A673 (cell line): ENCODE measurements at regions not wholly inside any gene's neighbourhood (a gene's known extent, or its start where the extent isn't known, plus 50 kb on each side); places are given as distances from the start of the nearest gene placed in this dataset.

Experiments used
- BruUV-seq: library from RNA; stranded (reverse); fragments of 400-500 nt; replicated peaks from 2 replicates; lab custom pipeline; 2021; lab: Mats Ljungman, UMichigan
- CTCF ChIA-PET: fragments of 300-600 bp; sonication (Branson Sonifier 250); formaldehyde crosslinking; loops from one replicate; lab custom pipeline; 2022; ENCODE audit warnings: antibody characterized with exemption; lab: Charles Lee
- POLR2A ChIA-PET: fragments of 300-600 bp; sonication (Branson Sonifier 250); formaldehyde crosslinking; loops from one replicate; lab custom pipeline; 2022; ENCODE audit warnings: antibody characterized with exemption; ENCODE audit not compliant: low non-redundant PET; lab: Charles Lee
- DNase-seq: peaks from one replicate; pipeline ENCODE4 v3.0.0-alpha.2; 2015; ENCODE audit warnings: low spot score
- H3K27ac ChIP-seq: fragments of 200-600 bp; sonication (generic); 2 replicates; pipeline ENCODE4 v1.5.1; 2016; ENCODE audit warnings: mixed run types, low read depth, mild to moderate bottlenecking, mixed read lengths, antibody characterized with exemption, low read length; ENCODE audit not compliant: poor library complexity, severe bottlenecking
- H3K27me3 ChIP-seq: fragments of 200-600 bp; sonication (generic); replicated peaks from 2 replicates; pipeline ENCODE4 v1.6.1; 2017; ENCODE audit warnings: mixed run types, low read depth, mild to moderate bottlenecking, mixed read lengths, antibody characterized with exemption, low read length; ENCODE audit not compliant: insufficient read depth, poor library complexity
- H3K36me3 ChIP-seq: fragments of 200-600 bp; sonication (generic); 2 replicates; pipeline ENCODE4 v1.6.1; 2016; ENCODE audit warnings: mixed run types, mild to moderate bottlenecking, mixed read lengths, antibody characterized with exemption, low read length; ENCODE audit not compliant: insufficient read depth, poor library complexity, severe bottlenecking
- H3K4me1 ChIP-seq: fragments of 200-600 bp; sonication (generic); 2 replicates; pipeline ENCODE4 v1.6.1; 2017; ENCODE audit warnings: mixed run types, mild to moderate bottlenecking, mixed read lengths, antibody characterized with exemption, low read length; ENCODE audit not compliant: insufficient read depth, poor library complexity, severe bottlenecking
- H3K4me3 ChIP-seq: fragments of 200-600 bp; sonication (generic); 2 replicates; pipeline ENCODE4 v1.5.1; 2016; ENCODE audit warnings: low read depth, mixed run types, mild to moderate bottlenecking, mixed read lengths, low read length; ENCODE audit not compliant: poor library complexity, severe bottlenecking
- H3K9me3 ChIP-seq: fragments of 200-600 bp; sonication (generic); 2 replicates; pipeline ENCODE4 v1.6.1; 2016; ENCODE audit warnings: mixed run types, low read depth, mild to moderate bottlenecking, mixed read lengths, antibody characterized with exemption, low read length; ENCODE audit not compliant: poor library complexity, severe bottlenecking
- CTCF ChIP-seq: fragments of 300-800, 200-600 bp; sonication (generic); conservative IDR thresholded peaks from 2 replicates; pipeline ENCODE4 v1.5.1; 2017; ENCODE audit warnings: low read depth, mild to moderate bottlenecking, antibody characterized with exemption, low read length, moderate library complexity, mixed read lengths
- EZH2 ChIP-seq: fragments of 200-600 bp; sonication (generic); IDR thresholded peaks from 2 replicates; pipeline ENCODE4 v1.6.1; 2017; ENCODE audit warnings: borderline replicate concordance, low read depth, mild to moderate bottlenecking, mixed read lengths, antibody characterized with exemption, low read length; ENCODE audit not compliant: poor library complexity, severe bottlenecking
- intact Hi-C: fragments of 100-400 bp; cut with micrococcal nuclease; formaldehyde crosslinking; loops from one replicate; pipeline ENCODE4 v1.10.0; 2022; ENCODE audit not compliant: unreplicated experiment

GRCh38 chr5:63820577-63820976 lies 141.7 kb downstream of the HTR1A start:
- Histone ChIP-seq H3K4me3 (no peak overlapping the region), H3K9me3 (no peaks in the 10 kb centered on the region), H3K27me3 (no peaks in the 10 kb centered on the region), H3K27ac (no peak overlapping the region), H3K36me3 (no peaks in the 10 kb centered on the region), H3K4me1 (no peaks in the 10 kb centered on the region)
- BruUV-seq, result no TSS peak
- POLR2A ChIA-PET, result no interaction called here
- no peak for DNase-seq
- CTCF ChIA-PET, result no interaction called here
- no peak for TF ChIP-seq EZH2
- TF ChIP-seq CTCF, result no peak
- intact Hi-C loops, result no loop called here

- no TSS peak for BruUV-seq
- intact Hi-C loops, result no loop called here
- POLR2A ChIA-PET, result no interaction called here
- no peak for TF ChIP-seq CTCF
- TF ChIP-seq EZH2, result no peak
- no peaks in the 10 kb centered on the region for H3K36me3 ChIP-seq
- H3K9me3 ChIP-seq, result no peaks in the 10 kb centered on the region
- H3K27me3 ChIP-seq, result no peaks in the 10 kb centered on the region
- CTCF ChIA-PET, result no interaction called here
- DNase-seq, result no peak
- no peak overlapping the region for H3K27ac ChIP-seq
- no peak overlapping the region for H3K4me3 ChIP-seq
- H3K4me1 ChIP-seq, result no peaks in the 10 kb centered on the region
These were observed 149.6 kb downstream of the HTR1A start for GRCh38 chr5:63812693-63813092.

GRCh38 chr5:63811961-63812360 lies 150.3 kb downstream of the HTR1A start:
- intact Hi-C loops, result no loop called here
- Histone ChIP-seq H3K27me3 (no peaks in the 10 kb centered on the region), H3K9me3 (no peaks in the 10 kb centered on the region), H3K4me1 (no peaks in the 10 kb centered on the region), H3K27ac (no peak overlapping the region), H3K36me3 (no peaks in the 10 kb centered on the region), H3K4me3 (no peak overlapping the region)
- BruUV-seq, result no TSS peak
- TF ChIP-seq CTCF (no peak), EZH2 (no peak)
- no peak for DNase-seq
- ChIA-PET POLR2A (no interaction called here), CTCF (no interaction called here)
